K562 (cell line): ENCODE measurements at regions not wholly inside any gene's neighbourhood (a gene's known extent, or its start where the extent isn't known, plus 50 kb on each side); places are given as distances from the start of the nearest gene placed in this dataset.

Experiments
- ATAC-seq: fragments of 200-7000 bp; cut with Tn5 transposase; 3 replicates; pipeline ENCODE4 v1.9.1; 2020; ENCODE audit warnings: moderate library complexity
- BruUV-seq: library from RNA; stranded (reverse); fragments of 400-500 nt; replicated peaks from 2 replicates; lab custom pipeline; 2021; lab: Mats Ljungman, UMichigan
- CTCF ChIA-PET: fragments of 300-600 bp; formaldehyde crosslinking; extraction: SDS; loops from one replicate; lab custom pipeline; 2021; ENCODE audit warnings: low intra/inter-chr PET ratio; lab: Yijun Ruan, JAX
- POLR2A ChIA-PET: fragments of 300-600, 350-650 bp; sonication (Branson Sonifier 250); formaldehyde crosslinking; extraction: SDS; loops from one replicate; lab custom pipeline; 2021; ENCODE audit warnings: antibody characterized with exemption, inconsistent platforms; lab: Yijun Ruan, JAX
- DNase-seq, 4 experiments: peaks; one replicate each; pipeline versions ENCODE4 v3.0.0 to v3.0.0-alpha.2; 2011 to 2018; ENCODE audit warnings: low spot score in 3 of 4, mixed read lengths in 3 of 4; ENCODE audit errors: extremely low read depth in 1 of 4
- FAIRE-seq: peaks from 2 replicates; lab custom pipeline; 2011; peaks lifted over from hg19 to GRCh38; lab: Jason Lieb, UNC
- H2AFZ ChIP-seq: 2 replicates; pipeline ENCODE4 v1.6.0; 2011; ENCODE audit warnings: low read depth, low read length, control low read depth, inconsistent platforms
- H3K27ac ChIP-seq: fragments of 200-600 bp; 3 replicates; pipeline ENCODE4 v1.8.0; 2011; ENCODE audit warnings: low read depth, mild to moderate bottlenecking, control low read depth, inconsistent platforms, low read length, moderate library complexity, mixed read lengths; ENCODE audit errors: extremely low read depth
- H3K27me3 ChIP-seq, 2 experiments: fragments of 300-600 bp in 1 of 2; 2 replicates in 1 of 2; 3 replicates in 1 of 2; pipeline versions ENCODE4 v1.6.0 to v1.8.0; 2011; ENCODE audit warnings: inconsistent platforms in 2 of 2, low read length in 2 of 2, mild to moderate bottlenecking in 1 of 2, mixed read lengths in 1 of 2, moderate library complexity in 1 of 2; ENCODE audit not compliant: control insufficient read depth in 2 of 2, insufficient read depth in 2 of 2
- H3K36me3 ChIP-seq: fragments of 300-600 bp; 3 replicates; pipeline ENCODE4 v1.8.0; 2011; ENCODE audit warnings: mild to moderate bottlenecking, low read length, inconsistent platforms; ENCODE audit not compliant: control insufficient read depth, insufficient read depth
- H3K4me1 ChIP-seq, 2 experiments: fragments of 200-600 bp in 1 of 2; replicated peaks in 1 of 2; 2 replicates in 1 of 2; 3 replicates in 1 of 2; pipeline versions ENCODE4 v1.5.1 to v1.8.0; 2011; ENCODE audit warnings: inconsistent platforms in 2 of 2, low read length in 2 of 2, mild to moderate bottlenecking in 1 of 2, mixed read lengths in 1 of 2, moderate library complexity in 1 of 2; ENCODE audit not compliant: control insufficient read depth in 2 of 2, insufficient read depth in 2 of 2
- H3K4me2 ChIP-seq: 2 replicates; pipeline ENCODE4 v1.6.1; 2011; ENCODE audit warnings: low read length, control low read depth, inconsistent platforms, mixed read lengths; ENCODE audit not compliant: insufficient read depth
- H3K4me3 ChIP-seq: fragments of 200-600 bp; sonication (generic), shearing (Covaris generic); 2 replicates; pipeline ENCODE4 v1.5.1; 2016; ENCODE audit warnings: control low read depth, inconsistent platforms
- H3K79me2 ChIP-seq: fragments of 200-600 bp; 3 replicates; pipeline ENCODE4 v1.8.0; 2011; ENCODE audit warnings: low read length, inconsistent platforms; ENCODE audit not compliant: control insufficient read depth, insufficient read depth
- H3K9ac ChIP-seq, 2 experiments: 2 replicates each; pipeline versions ENCODE4 v1.6.0 to v1.6.1; 2011; ENCODE audit warnings: low read depth in 2 of 2, low read length in 2 of 2, control low read depth in 1 of 2, inconsistent platforms in 1 of 2, mild to moderate bottlenecking in 1 of 2, mixed read lengths in 1 of 2; ENCODE audit not compliant: insufficient read depth in 1 of 2
- H3K9me1 ChIP-seq: one replicate; pipeline ENCODE4 v1.6.0; 2011; ENCODE audit warnings: inconsistent platforms, mild to moderate bottlenecking, low read length, moderate library complexity; ENCODE audit not compliant: control insufficient read depth, insufficient read depth
- H3K9me3 ChIP-seq: replicated peaks from 2 replicates; pipeline ENCODE4 v1.5.1; 2011; ENCODE audit warnings: low read depth, low read length, inconsistent platforms; ENCODE audit not compliant: control insufficient read depth, insufficient read depth
- H4K20me1 ChIP-seq: replicated peaks from 2 replicates; pipeline ENCODE4 v1.6.1; 2011; ENCODE audit warnings: low read length, inconsistent platforms, mixed read lengths; ENCODE audit not compliant: control insufficient read depth, insufficient read depth
- ARID2 ChIP-seq: fragments of 450-650 bp; IDR thresholded peaks from 2 replicates; pipeline ENCODE4 v1.6.1; 2017; ENCODE audit warnings: antibody characterized with exemption, mild to moderate bottlenecking
- HMGN3 ChIP-seq: IDR thresholded peaks from 2 replicates; pipeline ENCODE4 v1.6.1; 2011; ENCODE audit warnings: borderline replicate concordance, low read depth, mild to moderate bottlenecking, mixed read lengths, low read length; ENCODE audit not compliant: insufficient read length; ENCODE audit errors: extremely low read depth
- RREB1 ChIP-seq: fragments of 250-450 bp; sonication (Bioruptor Pico); IDR thresholded peaks from 2 replicates; pipeline ENCODE4 v1.4.0; 2020
- ZFP36 ChIP-seq: fragments of 150-350 bp; IDR thresholded peaks from 2 replicates; pipeline ENCODE4 v1.6.1; 2018; ENCODE audit warnings: low read length, low read depth; ENCODE audit not compliant: partially characterized antibody
- ZNF133 ChIP-seq: fragments of 250-450 bp; sonication (Bioruptor Pico); IDR thresholded peaks from 2 replicates; pipeline ENCODE4 v1.4.0; 2020; ENCODE audit warnings: mild to moderate bottlenecking
- WGBS: fragments of 100-300 bp; shearing (Covaris generic); methylation state at CpG from one replicate; pipeline ENCODE4 v1.1.6; 2016; ENCODE audit warnings: low coverage, mixed read lengths; ENCODE audit not compliant: insufficient coverage; ENCODE audit errors: missing lambda C conversion rate; 5-methylcytosine and 5-hydroxymethylcytosine counted together
- in situ Hi-C: fragments of 300-500 bp; cut with MboI; formaldehyde crosslinking; loops from 4 replicates; pipeline ENCODE4 v1.15.0; 2018; ENCODE audit warnings: inconsistent platforms, mixed read lengths
- intact Hi-C: fragments of 100-400 bp; cut with micrococcal nuclease; formaldehyde crosslinking; loops from 2 replicates; pipeline ENCODE4 v1.14.2; 2022
- TF ChIP-seq, protein P1 (sequence below): fragments of 200-800 bp; sonication (Bioruptor generic); IDR thresholded peaks from 2 replicates; pipeline ENCODE4 v1.6.1; 2016; ENCODE audit warnings: missing genetic modification characterization, missing compliant biosample characterization

- POLR2A ChIA-PET, result interaction anchor here (0.7 to 2.3 kb wide), 4 partner anchors 9 to 39 kb away, joined by 3 to 9 read pairs (median 6); no protein-coding TSS in a partner anchor
- BruUV-seq, result no TSS peak
- DNase-seq, result no peak
- Histone ChIP-seq H3K4me1 (peaks cover 8 to 32% of the 10 kb centered on the region in 2 experiments; a peak in 3 of 5 replicates), H3K9me1 (no peaks in the 10 kb centered on the region), H3K9ac (no peak overlapping the region; a peak in 1 of 4 replicates), H2AFZ (peak overlapping the region; percentile 30), H3K4me3 (no peak overlapping the region), H3K79me2 (no peaks in the 10 kb centered on the region), H4K20me1 (no peaks in the 10 kb centered on the region), H3K27me3 (no peaks in the 10 kb centered on the region), H3K9me3 (no peaks in the 10 kb centered on the region), H3K4me2 (peak overlapping the region; percentile 23; the same call in 1 of the 2 replicates), H3K36me3 (no peaks in the 10 kb centered on the region), H3K27ac (peak overlapping the region; percentile 16; the same call in 1 of the 3 replicates)
- CTCF ChIA-PET, result no interaction called here
- ATAC-seq, result no peak
- TF ChIP-seq ARID2 (no peak), ZFP36 (no peak), HMGN3 (no peak), ZNF133 (CRISPR knock-in tag) (no peak), RREB1 (no peak)
- TF ChIP-seq, protein P1, sequence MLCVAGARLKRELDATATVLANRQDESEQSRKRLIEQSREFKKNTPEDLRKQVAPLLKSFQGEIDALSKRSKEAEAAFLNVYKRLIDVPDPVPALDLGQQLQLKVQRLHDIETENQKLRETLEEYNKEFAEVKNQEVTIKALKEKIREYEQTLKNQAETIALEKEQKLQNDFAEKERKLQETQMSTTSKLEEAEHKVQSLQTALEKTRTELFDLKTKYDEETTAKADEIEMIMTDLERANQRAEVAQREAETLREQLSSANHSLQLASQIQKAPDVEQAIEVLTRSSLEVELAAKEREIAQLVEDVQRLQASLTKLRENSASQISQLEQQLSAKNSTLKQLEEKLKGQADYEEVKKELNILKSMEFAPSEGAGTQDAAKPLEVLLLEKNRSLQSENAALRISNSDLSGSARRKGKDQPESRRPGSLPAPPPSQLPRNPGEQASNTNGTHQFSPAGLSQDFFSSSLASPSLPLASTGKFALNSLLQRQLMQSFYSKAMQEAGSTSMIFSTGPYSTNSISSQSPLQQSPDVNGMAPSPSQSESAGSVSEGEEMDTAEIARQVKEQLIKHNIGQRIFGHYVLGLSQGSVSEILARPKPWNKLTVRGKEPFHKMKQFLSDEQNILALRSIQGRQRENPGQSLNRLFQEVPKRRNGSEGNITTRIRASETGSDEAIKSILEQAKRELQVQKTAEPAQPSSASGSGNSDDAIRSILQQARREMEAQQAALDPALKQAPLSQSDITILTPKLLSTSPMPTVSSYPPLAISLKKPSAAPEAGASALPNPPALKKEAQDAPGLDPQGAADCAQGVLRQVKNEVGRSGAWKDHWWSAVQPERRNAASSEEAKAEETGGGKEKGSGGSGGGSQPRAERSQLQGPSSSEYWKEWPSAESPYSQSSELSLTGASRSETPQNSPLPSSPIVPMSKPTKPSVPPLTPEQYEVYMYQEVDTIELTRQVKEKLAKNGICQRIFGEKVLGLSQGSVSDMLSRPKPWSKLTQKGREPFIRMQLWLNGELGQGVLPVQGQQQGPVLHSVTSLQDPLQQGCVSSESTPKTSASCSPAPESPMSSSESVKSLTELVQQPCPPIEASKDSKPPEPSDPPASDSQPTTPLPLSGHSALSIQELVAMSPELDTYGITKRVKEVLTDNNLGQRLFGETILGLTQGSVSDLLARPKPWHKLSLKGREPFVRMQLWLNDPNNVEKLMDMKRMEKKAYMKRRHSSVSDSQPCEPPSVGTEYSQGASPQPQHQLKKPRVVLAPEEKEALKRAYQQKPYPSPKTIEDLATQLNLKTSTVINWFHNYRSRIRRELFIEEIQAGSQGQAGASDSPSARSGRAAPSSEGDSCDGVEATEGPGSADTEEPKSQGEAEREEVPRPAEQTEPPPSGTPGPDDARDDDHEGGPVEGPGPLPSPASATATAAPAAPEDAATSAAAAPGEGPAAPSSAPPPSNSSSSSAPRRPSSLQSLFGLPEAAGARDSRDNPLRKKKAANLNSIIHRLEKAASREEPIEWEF (CRISPR knock-in tag), result no peak
- in situ Hi-C loops, result no loop called here
- intact Hi-C loops, result no loop called here
- 69% methylated on average over 4 of the region's 4 CpGs for WGBS
- no peak for FAIRE-seq
Measured at GRCh38 chr3:143206955-143207337, 87.4 kb downstream of the CHST2 start.
